LNCAP (cell line): ENCODE measurements at regions not wholly inside any gene's neighbourhood (a gene's known extent, or its start where the extent isn't known, plus 50 kb on each side); places are given as distances from the start of the nearest gene placed in this dataset.
A peak's percentile ranks its signal among the peaks of the same experiment; 100 is the strongest.

ENCODE experiments used
- CTCF ChIP-seq: fragments of 450-650 bp; IDR thresholded peaks from 2 replicates; pipeline ENCODE4 v1.5.1; 2017; ENCODE audit warnings: mild to moderate bottlenecking

GRCh38 chr3:157829786-157830185 is 276.4 kb downstream of the SHOX2 start:
- TF ChIP-seq CTCF = no peak

- no peak for TF ChIP-seq CTCF
Measured at GRCh38 chr3:157824281-157824680, 281.9 kb downstream of the SHOX2 start.

GRCh38 chr3:157823050-157823449 is 283.2 kb downstream of the SHOX2 start:
- peak; percentile 62 for TF ChIP-seq CTCF

GRCh38 chr3:157820157-157820517 is 286.1 kb downstream of the SHOX2 start:
- TF ChIP-seq CTCF = no peak

- TF ChIP-seq CTCF = no peak
Measured at GRCh38 chr3:157819270-157820156, 286.7 kb downstream of the SHOX2 start.

- no peak for TF ChIP-seq CTCF
Measured at GRCh38 chr3:157816896-157817295, 289.3 kb downstream of the SHOX2 start.

GRCh38 chr3:157816296-157816695 is 289.9 kb downstream of the SHOX2 start:
- TF ChIP-seq CTCF = no peak
